Hepatocyte (in vitro differentiated cells): ENCODE measurements at regions not wholly inside any gene's neighbourhood (a gene's known extent, or its start where the extent isn't known, plus 50 kb on each side); places are given as distances from the start of the nearest gene placed in this dataset.

Source experiments
- CTCF ChIP-seq: fragments of 200-600 bp; sonication (generic); IDR thresholded peaks from 2 replicates; pipeline ENCODE4 v1.5.1; 2016; ENCODE audit warnings: antibody characterized with exemption, mild to moderate bottlenecking; ENCODE audit not compliant: poor library complexity
- EZH2 ChIP-seq: fragments of 200-600 bp; sonication (generic); IDR thresholded peaks from 2 replicates; pipeline ENCODE4 v1.6.1; 2016; ENCODE audit warnings: antibody characterized with exemption, mild to moderate bottlenecking, borderline replicate concordance
- EZH2phosphoT487 ChIP-seq: fragments of 200-600 bp; sonication (generic); IDR thresholded peaks from one replicate; pipeline ENCODE4 v1.6.1; 2018; ENCODE audit warnings: antibody characterized with exemption, mild to moderate bottlenecking, low read depth, moderate library complexity; ENCODE audit not compliant: unreplicated experiment, severe bottlenecking

- TF ChIP-seq CTCF = no peak
- no peak for TF ChIP-seq EZH2phosphoT487
- no peak for TF ChIP-seq EZH2
Observed at GRCh38 chr16:82300374-82300951, 130.4 kb upstream of the MPHOSPH6 start.
